ENCODE measurements at regions not wholly inside any gene's neighbourhood (a gene's known extent, or its start where the extent isn't known, plus 50 kb on each side); places are given as distances from the start of the nearest gene placed in this dataset.

DNA sequence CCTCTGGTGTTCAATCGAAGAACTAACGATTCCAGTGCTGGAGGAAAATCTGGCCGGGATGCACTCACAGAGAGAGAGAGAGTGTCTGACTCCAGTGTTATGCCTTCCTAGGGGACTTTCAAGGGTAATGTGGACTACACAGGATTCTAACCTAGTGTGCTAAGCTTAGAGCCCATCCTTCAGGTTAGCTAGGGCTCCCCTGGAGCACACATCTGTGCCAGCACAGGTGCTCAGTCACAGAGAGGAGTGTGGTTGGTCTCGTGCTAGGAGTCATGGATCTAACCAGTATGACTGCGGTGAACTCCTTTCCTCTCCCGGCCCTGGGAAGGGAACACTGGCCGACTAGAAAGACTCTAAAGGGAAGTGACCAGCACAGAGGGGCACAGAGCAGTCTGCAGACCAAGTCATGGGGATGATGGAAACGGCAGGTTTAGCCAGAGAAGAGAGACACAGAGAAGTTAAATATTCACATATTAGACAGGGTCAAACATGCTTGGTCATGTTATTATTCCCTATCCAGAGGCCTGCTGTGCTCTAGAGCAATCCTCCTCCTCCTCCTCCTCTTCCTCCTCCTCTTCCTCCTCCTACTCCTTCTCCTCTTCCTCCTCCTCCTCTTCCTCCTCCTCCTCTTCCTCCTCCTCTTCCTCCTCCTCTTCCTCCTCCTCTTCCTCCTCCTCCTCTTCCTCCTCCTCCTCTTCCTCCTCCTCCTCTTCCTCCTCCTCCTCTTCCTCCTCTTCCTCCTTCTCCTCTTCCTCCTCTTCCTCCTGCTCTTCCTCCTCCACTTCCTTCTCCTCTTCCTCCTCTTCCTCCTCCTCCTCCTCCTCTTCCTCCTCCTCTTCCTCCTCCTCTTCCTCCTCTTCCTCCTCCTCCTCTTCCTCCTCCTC is 280.3 kb downstream of the XXYLT1 start:
- TF ChIP-seq, protein P1, sequence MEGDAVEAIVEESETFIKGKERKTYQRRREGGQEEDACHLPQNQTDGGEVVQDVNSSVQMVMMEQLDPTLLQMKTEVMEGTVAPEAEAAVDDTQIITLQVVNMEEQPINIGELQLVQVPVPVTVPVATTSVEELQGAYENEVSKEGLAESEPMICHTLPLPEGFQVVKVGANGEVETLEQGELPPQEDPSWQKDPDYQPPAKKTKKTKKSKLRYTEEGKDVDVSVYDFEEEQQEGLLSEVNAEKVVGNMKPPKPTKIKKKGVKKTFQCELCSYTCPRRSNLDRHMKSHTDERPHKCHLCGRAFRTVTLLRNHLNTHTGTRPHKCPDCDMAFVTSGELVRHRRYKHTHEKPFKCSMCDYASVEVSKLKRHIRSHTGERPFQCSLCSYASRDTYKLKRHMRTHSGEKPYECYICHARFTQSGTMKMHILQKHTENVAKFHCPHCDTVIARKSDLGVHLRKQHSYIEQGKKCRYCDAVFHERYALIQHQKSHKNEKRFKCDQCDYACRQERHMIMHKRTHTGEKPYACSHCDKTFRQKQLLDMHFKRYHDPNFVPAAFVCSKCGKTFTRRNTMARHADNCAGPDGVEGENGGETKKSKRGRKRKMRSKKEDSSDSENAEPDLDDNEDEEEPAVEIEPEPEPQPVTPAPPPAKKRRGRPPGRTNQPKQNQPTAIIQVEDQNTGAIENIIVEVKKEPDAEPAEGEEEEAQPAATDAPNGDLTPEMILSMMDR (IDR thresholded peaks at IDR 0.05): no peak
- TF ChIP-seq EZH2phosphoT487 (IDR thresholded peaks at IDR 0.05) (no peak), EZH2 (IDR thresholded peaks at IDR 0.05) (no peak)
